ENCODE measurements at regions not wholly inside any gene's neighbourhood (a gene's known extent, or its start where the extent isn't known, plus 50 kb on each side); places are given as distances from the start of the nearest gene placed in this dataset.

- TF ChIP-seq, protein P1, sequence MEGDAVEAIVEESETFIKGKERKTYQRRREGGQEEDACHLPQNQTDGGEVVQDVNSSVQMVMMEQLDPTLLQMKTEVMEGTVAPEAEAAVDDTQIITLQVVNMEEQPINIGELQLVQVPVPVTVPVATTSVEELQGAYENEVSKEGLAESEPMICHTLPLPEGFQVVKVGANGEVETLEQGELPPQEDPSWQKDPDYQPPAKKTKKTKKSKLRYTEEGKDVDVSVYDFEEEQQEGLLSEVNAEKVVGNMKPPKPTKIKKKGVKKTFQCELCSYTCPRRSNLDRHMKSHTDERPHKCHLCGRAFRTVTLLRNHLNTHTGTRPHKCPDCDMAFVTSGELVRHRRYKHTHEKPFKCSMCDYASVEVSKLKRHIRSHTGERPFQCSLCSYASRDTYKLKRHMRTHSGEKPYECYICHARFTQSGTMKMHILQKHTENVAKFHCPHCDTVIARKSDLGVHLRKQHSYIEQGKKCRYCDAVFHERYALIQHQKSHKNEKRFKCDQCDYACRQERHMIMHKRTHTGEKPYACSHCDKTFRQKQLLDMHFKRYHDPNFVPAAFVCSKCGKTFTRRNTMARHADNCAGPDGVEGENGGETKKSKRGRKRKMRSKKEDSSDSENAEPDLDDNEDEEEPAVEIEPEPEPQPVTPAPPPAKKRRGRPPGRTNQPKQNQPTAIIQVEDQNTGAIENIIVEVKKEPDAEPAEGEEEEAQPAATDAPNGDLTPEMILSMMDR (conservative IDR thresholded peaks at IDR 0.05; ENCODE audit: low read depth, low read length), result no peak
- no peak for TF ChIP-seq POLR2A (IDR thresholded peaks at IDR 0.05; ENCODE audit: low read depth, low read length)
- no peak for TF ChIP-seq SMC3 (IDR thresholded peaks at IDR 0.05; ENCODE audit: low read depth, low read length)
- no peak for TF ChIP-seq MAFK (IDR thresholded peaks at IDR 0.05; ENCODE audit: low read depth, low read length)
- no peak for TF ChIP-seq RFX5 (IDR thresholded peaks at IDR 0.05; ENCODE audit: low read depth, low read length)
- TF ChIP-seq ELK1 (IDR thresholded peaks at IDR 0.05; ENCODE audit: borderline replicate concordance, low read depth, low read length), result no peak
- TF ChIP-seq MXI1 (IDR thresholded peaks at IDR 0.05; ENCODE audit: borderline replicate concordance, low read depth, low read length), result no peak
- TF ChIP-seq CHD1 (IDR thresholded peaks at IDR 0.05; ENCODE audit: low read depth, low read length), result no peak
- no peak for TF ChIP-seq NFE2L2 (IDR thresholded peaks at IDR 0.05; ENCODE audit: low read depth, low read length)
- no peak for TF ChIP-seq USF2 (IDR thresholded peaks at IDR 0.05; ENCODE audit: low read depth, low read length)
- TF ChIP-seq RCOR1 (IDR thresholded peaks at IDR 0.05; ENCODE audit: insufficient replicate concordance, low read length), result no peak
- TF ChIP-seq FOS (IDR thresholded peaks at IDR 0.05; ENCODE audit: low read depth, low read length), result no peak
- TF ChIP-seq RAD21 (IDR thresholded peaks at IDR 0.05; ENCODE audit: low read length), result no peak
Measured at GRCh38 chr7:54326592-54327167, 215.5 kb upstream of the VSTM2A start.
